PC-9 (cell line): ENCODE measurements at regions not wholly inside any gene's neighbourhood (a gene's known extent, or its start where the extent isn't known, plus 50 kb on each side); places are given as distances from the start of the nearest gene placed in this dataset.
A peak's percentile ranks its signal among the peaks of the same experiment; 100 is the strongest.

Experiments
- BruUV-seq: library from RNA; stranded (reverse); fragments of 400-500 nt; replicated peaks from 2 replicates; lab custom pipeline; 2021; lab: Mats Ljungman, UMichigan
- CTCF ChIA-PET: fragments of 300-600 bp; sonication (Branson Sonifier 250); formaldehyde crosslinking; loops from one replicate; lab custom pipeline; 2022; ENCODE audit warnings: antibody characterized with exemption; lab: Charles Lee
- POLR2A ChIA-PET: fragments of 300-600 bp; sonication (Branson Sonifier 250); formaldehyde crosslinking; loops from one replicate; lab custom pipeline; 2022; ENCODE audit warnings: antibody characterized with exemption; ENCODE audit not compliant: unreplicated experiment; lab: Charles Lee
- DNase-seq, 2 experiments: peaks; one replicate each; pipeline versions ENCODE4 v3.0.0 to v3.0.0-alpha.2; 2015 to 2022; ENCODE audit warnings: mixed read lengths in 1 of 2
- H2AFZ ChIP-seq: fragments of 200-600 bp; sonication (generic); 2 replicates; pipeline ENCODE4 v1.8.1; 2017; ENCODE audit warnings: antibody characterized with exemption
- H3F3A ChIP-seq: fragments of 200-600 bp; sonication (generic); 2 replicates; pipeline ENCODE4 v1.8.1; 2017; ENCODE audit warnings: antibody characterized with exemption, mild to moderate bottlenecking, low read depth; ENCODE audit not compliant: insufficient read depth
- H3K27ac ChIP-seq: fragments of 200-600 bp; sonication (generic); 2 replicates; pipeline ENCODE4 v1.6.1; 2016; ENCODE audit warnings: mixed run types
- H3K27me3 ChIP-seq: fragments of 200-600 bp; sonication (generic); 2 replicates; pipeline ENCODE4 v1.6.1; 2016; ENCODE audit warnings: low read depth, mixed run types; ENCODE audit not compliant: insufficient read depth
- H3K36me3 ChIP-seq: fragments of 200-600 bp; sonication (generic); 2 replicates; pipeline ENCODE4 v1.6.1; 2016; ENCODE audit warnings: low read depth, mixed run types
- H3K4me1 ChIP-seq: fragments of 200-600 bp; sonication (generic); replicated peaks from 2 replicates; pipeline ENCODE4 v1.6.1; 2016; ENCODE audit warnings: mixed run types; ENCODE audit not compliant: insufficient read depth
- H3K4me2 ChIP-seq: fragments of 200-600 bp; sonication (generic); 2 replicates; pipeline ENCODE4 v1.6.1; 2017; ENCODE audit warnings: mixed run types
- H3K4me3 ChIP-seq: fragments of 200-600 bp; sonication (generic); 2 replicates; pipeline ENCODE4 v1.6.1; 2016; ENCODE audit warnings: mixed run types
- H3K79me2 ChIP-seq: fragments of 200-600 bp; sonication (generic); 2 replicates; pipeline ENCODE4 v1.6.1; 2017; ENCODE audit warnings: low read depth, mixed run types
- H3K9me2 ChIP-seq: fragments of 200-600 bp; sonication (generic); 2 replicates; pipeline ENCODE4 v1.8.1; 2017; ENCODE audit warnings: mild to moderate bottlenecking; ENCODE audit not compliant: insufficient read depth
- H3K9me3 ChIP-seq: fragments of 200-600 bp; sonication (generic); 2 replicates; pipeline ENCODE4 v1.8.1; 2016; ENCODE audit warnings: low read depth; ENCODE audit not compliant: insufficient read depth
- H4K20me1 ChIP-seq: fragments of 200-600 bp; sonication (generic); 2 replicates; pipeline ENCODE4 v1.8.1; 2017; ENCODE audit not compliant: insufficient read depth
- CTCF ChIP-seq: fragments of 200-600 bp; sonication (generic); conservative IDR thresholded peaks from 2 replicates; pipeline ENCODE4 v1.6.1; 2017; ENCODE audit warnings: mixed run types, antibody characterized with exemption, mild to moderate bottlenecking, moderate library complexity
- EZH2 ChIP-seq: fragments of 200-600 bp; sonication (generic); IDR thresholded peaks from 2 replicates; pipeline ENCODE4 v1.8.0; 2017; ENCODE audit warnings: antibody characterized with exemption, low read depth
- intact Hi-C: fragments of 100-400 bp; cut with micrococcal nuclease; formaldehyde crosslinking; loops from one replicate; pipeline ENCODE4 v1.10.0; 2022; ENCODE audit not compliant: unreplicated experiment

GRCh38 chr2:156065912-156066311 lies 266.6 kb downstream of the NR4A2 start:
- intact Hi-C loops, result loop anchor here (2.0 kb wide), 1 partner anchor 267 kb away; the partner anchor contains the start of gene NR4A2
- no peaks in the 10 kb centered on the region for H3F3A ChIP-seq
- DNase-seq, result no peak
- H3K9me2 ChIP-seq, result no peaks in the 10 kb centered on the region
- no peaks in the 10 kb centered on the region for H3K36me3 ChIP-seq
- no peak overlapping the region for H3K27ac ChIP-seq
- no peak overlapping the region for H3K4me2 ChIP-seq
- H3K27me3 ChIP-seq, result no peaks in the 10 kb centered on the region
- TF ChIP-seq CTCF (peak; percentile 40; the same call in 1 of the 2 replicates), EZH2 (no peak)
- no peaks in the 10 kb centered on the region for H3K9me3 ChIP-seq
- no TSS peak for BruUV-seq
- ChIA-PET POLR2A (no interaction called here), CTCF (interaction anchor here (0.6 kb wide), 1 partner anchor 531 kb away, joined by 3 read pairs; no protein-coding TSS in a partner anchor)
- no peak overlapping the region for H2AFZ ChIP-seq
- no peaks in the 10 kb centered on the region for H3K79me2 ChIP-seq
- no peaks in the 10 kb centered on the region for H3K4me1 ChIP-seq
- H4K20me1 ChIP-seq, result no peaks in the 10 kb centered on the region
- no peak overlapping the region for H3K4me3 ChIP-seq

- Histone ChIP-seq H3K4me2 (no peak overlapping the region), H3K4me3 (no peak overlapping the region), H3K27me3 (no peaks in the 10 kb centered on the region), H3K9me2 (no peaks in the 10 kb centered on the region), H3K36me3 (no peaks in the 10 kb centered on the region), H2AFZ (no peak overlapping the region), H3K9me3 (no peaks in the 10 kb centered on the region), H3K27ac (no peak overlapping the region), H3K4me1 (no peaks in the 10 kb centered on the region), H3K79me2 (no peaks in the 10 kb centered on the region), H4K20me1 (no peaks in the 10 kb centered on the region), H3F3A (no peaks in the 10 kb centered on the region)
- ChIA-PET POLR2A (no interaction called here), CTCF (no interaction called here)
- TF ChIP-seq EZH2, result no peak
- no peak for TF ChIP-seq CTCF
- DNase-seq, result no peak
- no TSS peak for BruUV-seq
- intact Hi-C loops, result no loop called here
Measured at GRCh38 chr2:156064540-156064939, 268.0 kb downstream of the NR4A2 start.

- Histone ChIP-seq H2AFZ (no peak overlapping the region), H3K4me2 (no peak overlapping the region)
- no peak for DNase-seq
Measured at GRCh38 chr2:156057647-156058046, 274.9 kb downstream of the NR4A2 start.

More at GRCh38 chr2:156057647-156058046, 274.9 kb downstream of the NR4A2 start:
- no peaks in the 10 kb centered on the region for H3K27me3 ChIP-seq
- H3K36me3 ChIP-seq, result no peaks in the 10 kb centered on the region
- CTCF ChIA-PET, result no interaction called here
- H3K27ac ChIP-seq, result no peak overlapping the region
- intact Hi-C loops, result no loop called here
- H3K9me3 ChIP-seq, result no peaks in the 10 kb centered on the region
- no peaks in the 10 kb centered on the region for H3K79me2 ChIP-seq
- POLR2A ChIA-PET, result no interaction called here
- H3K4me3 ChIP-seq, result no peak overlapping the region
- no TSS peak for BruUV-seq
- H3K9me2 ChIP-seq, result no peaks in the 10 kb centered on the region
- H3F3A ChIP-seq, result no peaks in the 10 kb centered on the region
- no peaks in the 10 kb centered on the region for H4K20me1 ChIP-seq
- TF ChIP-seq CTCF, result no peak
- TF ChIP-seq EZH2, result no peak
- no peaks in the 10 kb centered on the region for H3K4me1 ChIP-seq
